Renal cortical epithelial cell (primary cell): ENCODE measurements at regions not wholly inside any gene's neighbourhood (a gene's known extent, or its start where the extent isn't known, plus 50 kb on each side); places are given as distances from the start of the nearest gene placed in this dataset.

Source experiments
- DNase-seq: peaks from one replicate; pipeline ENCODE4 v3.0.0-alpha.2; 2011; ENCODE audit warnings: low read depth

DNA sequence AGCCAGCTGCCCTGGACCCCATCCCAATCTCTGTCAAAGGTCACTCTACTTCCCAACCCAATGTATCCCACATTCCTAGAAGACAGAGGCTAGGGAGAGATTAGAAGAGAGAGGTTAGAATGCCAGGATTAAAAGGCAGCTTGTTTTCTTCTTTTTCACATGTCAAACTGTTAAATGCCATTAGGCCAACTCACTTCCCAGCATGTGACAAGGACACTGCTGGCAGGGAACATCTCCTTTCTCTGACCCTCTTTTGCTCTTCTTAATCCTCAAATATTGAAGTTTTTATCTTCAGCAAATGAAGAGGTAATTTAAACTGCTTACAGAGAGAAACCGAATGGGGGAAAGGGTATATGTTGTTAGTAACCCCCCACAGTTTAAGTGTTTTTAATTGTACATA, 89.1 kb downstream of the BBS10 start:
- DNase-seq: no peak

DNA sequence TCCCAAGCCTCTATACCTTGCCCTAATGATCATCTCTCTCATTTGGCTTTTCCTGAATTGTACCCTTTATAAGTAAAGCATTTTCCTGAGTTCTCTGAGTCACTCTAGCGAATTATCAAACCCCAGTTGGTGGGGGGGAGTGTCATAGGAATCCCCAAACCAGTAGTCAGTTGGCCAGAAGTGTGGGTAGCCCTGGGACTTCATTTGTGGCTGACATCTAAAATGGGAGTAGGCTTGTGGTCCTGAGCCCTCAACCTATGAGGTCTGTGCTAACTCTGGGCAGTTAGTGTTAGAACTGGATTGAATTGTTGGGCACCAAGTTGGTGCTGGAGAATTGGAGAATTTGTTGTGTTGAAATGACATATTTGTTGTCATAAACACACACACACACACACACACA, 91.3 kb downstream of the BBS10 start:
- DNase-seq: no peak

GRCh38 chr12:76256321-76256720, 91.9 kb downstream of the BBS10 start:
- DNase-seq: peak; percentile 52

GRCh38 chr12:76255692-76256091, 92.5 kb downstream of the BBS10 start:
- no peak for DNase-seq

GRCh38 chr12:76255281-76255680, 92.9 kb downstream of the BBS10 start:
- no peak for DNase-seq

- DNase-seq: no peak
Observed at GRCh38 chr12:76252031-76252430, 96.2 kb downstream of the BBS10 start.

- DNase-seq: no peak
Observed at GRCh38 chr12:76250256-76250655, 98.0 kb downstream of the BBS10 start.

DNA sequence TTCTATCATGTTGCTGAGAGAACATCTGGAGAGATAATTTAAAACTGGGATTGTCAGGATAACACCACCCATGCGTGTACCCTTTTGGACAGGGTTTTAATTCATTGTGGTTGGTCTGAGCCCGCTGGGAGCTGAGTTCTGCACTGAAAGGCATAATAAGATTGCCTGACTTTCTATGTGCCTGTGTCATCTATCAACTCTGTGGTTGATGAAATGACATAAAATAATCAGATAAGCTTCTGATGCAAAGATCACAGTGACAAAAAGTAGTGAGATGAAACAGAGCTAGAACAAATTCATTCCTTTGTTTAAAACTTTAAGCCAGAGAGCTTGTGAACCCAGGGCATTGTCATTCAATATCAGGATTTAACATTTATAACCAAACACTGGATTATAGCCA, 98.7 kb downstream of the BBS10 start:
- DNase-seq: no peak

GRCh38 chr12:76247992-76248391, 100.2 kb downstream of the BBS10 start:
- no peak for DNase-seq

- no peak for DNase-seq
Observed at GRCh38 chr12:76247026-76247646, 101.1 kb downstream of the BBS10 start.

DNA sequence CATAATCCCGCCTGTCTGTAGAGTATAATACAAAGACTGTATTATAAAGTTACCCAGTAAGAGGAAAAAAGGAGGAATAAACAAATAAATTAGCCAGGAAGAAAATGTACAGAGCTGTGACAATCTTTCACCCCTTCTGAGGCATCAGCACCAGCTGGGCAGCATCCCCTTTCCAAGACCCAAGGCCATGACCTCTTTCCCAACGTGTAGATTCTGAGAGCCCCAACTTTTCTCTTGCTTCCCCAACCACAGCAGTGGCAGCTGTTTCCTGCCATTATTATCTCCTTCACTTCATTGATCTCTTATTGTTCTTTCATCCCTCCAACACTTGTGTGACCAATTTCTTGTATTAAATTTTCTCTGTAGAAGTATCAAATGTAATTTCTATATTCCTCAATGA, 101.6 kb downstream of the BBS10 start:
- no peak for DNase-seq

- no peak for DNase-seq
Observed at GRCh38 chr12:76244300-76244699, 103.9 kb downstream of the BBS10 start.

DNA sequence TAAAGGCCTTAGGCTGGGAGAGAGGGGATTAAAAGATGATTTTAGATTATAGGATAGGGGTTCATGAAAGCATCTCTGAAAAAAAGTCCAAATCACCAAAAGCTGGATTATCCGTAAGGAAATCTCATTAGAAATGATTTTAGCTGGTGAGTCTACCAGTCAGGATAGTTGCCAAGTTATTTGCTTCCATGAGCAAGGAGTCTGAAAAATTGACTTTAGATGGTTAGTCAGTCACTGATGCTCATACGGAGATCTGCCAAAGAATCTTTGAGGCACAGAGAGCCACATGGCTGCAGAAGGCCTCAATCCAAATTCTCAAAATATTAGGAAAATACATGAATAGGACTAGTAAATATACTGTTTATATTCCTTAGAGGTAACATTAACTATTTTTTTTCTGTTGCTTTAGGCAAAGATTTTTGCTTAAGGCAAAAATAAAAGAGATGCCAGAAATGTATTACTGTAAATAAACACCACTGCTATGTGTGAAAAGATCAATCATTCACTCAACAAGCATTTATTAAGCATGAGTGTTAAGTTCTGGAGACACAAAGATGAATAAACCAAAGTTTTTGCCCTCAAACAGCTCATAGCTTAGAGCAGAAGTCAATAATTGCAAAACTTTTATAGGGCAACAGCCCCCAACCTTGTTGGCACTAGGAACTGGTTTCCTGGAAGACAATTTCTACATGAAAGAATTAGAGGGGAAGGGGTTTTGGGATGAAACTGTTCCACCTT, 105.2 kb downstream of the BBS10 start:
- peak; percentile 53 for DNase-seq

GRCh38 chr12:76241371-76241770, 106.8 kb downstream of the BBS10 start:
- peak; percentile 31 for DNase-seq

DNA sequence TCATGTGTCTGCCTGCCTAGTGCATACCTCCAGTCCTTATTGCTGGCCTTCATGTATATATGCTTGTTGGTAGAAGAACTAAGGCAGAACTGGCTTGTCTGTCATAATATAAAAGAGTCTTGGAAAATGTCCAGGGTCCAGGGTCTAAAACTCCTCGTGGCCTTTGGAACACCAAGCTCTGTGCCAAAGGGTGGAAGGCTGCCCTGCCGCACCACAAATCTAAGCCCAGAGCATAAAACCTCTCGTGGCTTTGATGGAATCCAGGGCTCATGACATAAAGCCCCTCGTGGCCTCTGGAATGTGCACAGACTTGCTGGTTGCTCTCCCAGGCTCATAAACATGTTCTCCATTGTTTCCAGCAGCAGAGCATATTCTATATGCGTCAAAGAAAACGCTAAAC, 107.9 kb downstream of the BBS10 start:
- DNase-seq: no peak

- DNase-seq: no peak
Observed at GRCh38 chr12:76238688-76239087, 109.5 kb downstream of the BBS10 start.

DNA sequence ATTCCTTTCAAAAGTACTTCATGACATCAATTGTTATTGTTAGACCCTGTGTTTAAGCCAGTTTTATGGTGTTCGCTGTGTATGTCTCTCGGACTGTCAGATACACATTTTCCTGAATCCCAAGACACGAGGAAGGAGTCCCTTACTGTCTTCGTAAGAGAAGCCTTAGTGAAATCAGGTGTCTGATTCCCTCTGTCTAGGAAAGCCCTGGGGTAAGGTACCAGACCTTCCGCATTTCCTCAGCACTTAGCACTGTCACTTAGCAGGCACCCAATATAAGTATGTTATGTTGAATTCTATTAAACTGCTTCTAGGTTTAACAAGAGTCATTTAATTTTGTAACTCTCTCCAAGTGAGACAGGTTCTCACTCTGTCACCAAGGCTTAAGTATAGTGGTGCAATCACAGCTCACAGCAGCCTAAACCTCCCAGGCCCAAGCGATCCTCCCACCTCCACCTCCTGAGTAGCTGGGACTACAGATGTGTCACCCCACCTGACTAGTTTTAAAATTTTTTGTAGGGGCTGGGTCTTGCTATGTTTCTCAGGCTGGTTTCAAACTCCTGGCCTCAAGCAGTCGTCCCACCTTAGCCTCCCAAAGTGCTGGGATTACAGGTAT, 111.0 kb downstream of the BBS10 start:
- peak; percentile 9 for DNase-seq

- peak; percentile 79 for DNase-seq
Observed at GRCh38 chr12:76236640-76237039, 111.6 kb downstream of the BBS10 start.

GRCh38 chr12:76234741-76235140, 113.5 kb downstream of the BBS10 start:
- DNase-seq: no peak

DNA sequence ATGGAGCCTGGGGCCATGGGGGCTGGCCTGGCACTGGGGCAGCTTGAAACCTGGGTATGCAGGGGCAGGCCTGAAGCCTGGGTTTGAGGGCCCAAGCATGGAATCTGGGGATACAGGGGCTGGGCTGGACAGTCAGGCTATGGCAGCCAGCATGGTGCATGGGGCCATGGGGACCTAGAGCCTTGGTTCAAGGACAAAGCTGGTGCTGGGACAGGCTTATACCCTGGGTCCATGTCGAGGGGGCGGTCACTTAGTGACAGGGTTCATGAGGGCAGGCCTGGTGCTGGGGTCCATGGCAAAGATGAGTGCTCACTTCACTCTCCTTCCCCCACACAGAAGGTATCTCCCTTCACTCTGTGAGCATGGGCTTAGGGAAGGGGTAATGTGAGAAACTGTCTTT, 116.2 kb downstream of the BBS10 start:
- DNase-seq: no peak

- DNase-seq: no peak
Observed at GRCh38 chr12:76226956-76227355, 121.3 kb downstream of the BBS10 start.

- no peak for DNase-seq
Observed at GRCh38 chr12:76226397-76226796, 121.8 kb downstream of the BBS10 start.

DNA sequence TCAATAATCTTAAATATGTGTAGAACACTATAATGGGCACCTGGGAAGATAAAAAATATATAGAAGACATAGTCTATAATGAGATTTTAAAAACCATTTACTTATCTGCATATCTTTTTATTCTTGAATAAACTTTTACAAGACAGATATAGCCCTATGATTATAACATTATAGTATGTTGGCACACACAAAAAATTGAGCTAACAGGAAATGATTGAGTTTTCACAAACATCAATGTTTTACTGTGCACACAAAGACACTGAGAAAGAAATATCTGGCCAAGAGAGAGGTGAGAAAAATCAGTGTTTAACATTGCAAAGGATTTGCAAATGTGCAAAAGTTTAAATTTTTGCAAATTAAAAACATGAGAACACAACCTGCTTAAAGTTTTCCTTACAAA, 124.3 kb downstream of the BBS10 start:
- DNase-seq: no peak
